GM18502 (cell line): ENCODE measurements at regions not wholly inside any gene's neighbourhood (a gene's known extent, or its start where the extent isn't known, plus 50 kb on each side); places are given as distances from the start of the nearest gene placed in this dataset.

Source experiments
- ATAC-seq: cut with Tn5 transposase; IDR thresholded peaks from one replicate; pipeline ENCODE4 v1.9.1; 2021; ENCODE audit warnings: mild to moderate bottlenecking; ENCODE audit not compliant: unreplicated experiment, poor library complexity

DNA sequence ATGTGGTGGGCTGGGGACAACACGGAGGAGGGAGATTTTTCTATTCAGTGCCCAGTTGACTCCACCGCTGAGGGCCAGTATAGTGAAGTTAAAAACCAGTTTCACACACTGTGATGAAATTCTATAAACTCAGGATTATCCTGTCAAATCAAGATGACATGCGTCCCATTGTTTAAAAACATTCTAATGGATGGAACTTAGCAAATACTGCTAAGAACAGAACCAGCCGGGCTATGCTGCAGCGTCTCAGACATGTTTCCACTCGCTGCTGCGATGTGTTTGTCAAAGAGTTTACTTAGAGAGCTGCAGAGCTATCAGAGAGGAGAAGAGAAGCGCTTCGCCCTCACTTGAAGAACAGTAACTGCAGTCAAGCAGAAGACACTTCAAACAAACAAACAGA lies 212.6 kb upstream of the FOXQ1 start:
- ATAC-seq = no peak

DNA sequence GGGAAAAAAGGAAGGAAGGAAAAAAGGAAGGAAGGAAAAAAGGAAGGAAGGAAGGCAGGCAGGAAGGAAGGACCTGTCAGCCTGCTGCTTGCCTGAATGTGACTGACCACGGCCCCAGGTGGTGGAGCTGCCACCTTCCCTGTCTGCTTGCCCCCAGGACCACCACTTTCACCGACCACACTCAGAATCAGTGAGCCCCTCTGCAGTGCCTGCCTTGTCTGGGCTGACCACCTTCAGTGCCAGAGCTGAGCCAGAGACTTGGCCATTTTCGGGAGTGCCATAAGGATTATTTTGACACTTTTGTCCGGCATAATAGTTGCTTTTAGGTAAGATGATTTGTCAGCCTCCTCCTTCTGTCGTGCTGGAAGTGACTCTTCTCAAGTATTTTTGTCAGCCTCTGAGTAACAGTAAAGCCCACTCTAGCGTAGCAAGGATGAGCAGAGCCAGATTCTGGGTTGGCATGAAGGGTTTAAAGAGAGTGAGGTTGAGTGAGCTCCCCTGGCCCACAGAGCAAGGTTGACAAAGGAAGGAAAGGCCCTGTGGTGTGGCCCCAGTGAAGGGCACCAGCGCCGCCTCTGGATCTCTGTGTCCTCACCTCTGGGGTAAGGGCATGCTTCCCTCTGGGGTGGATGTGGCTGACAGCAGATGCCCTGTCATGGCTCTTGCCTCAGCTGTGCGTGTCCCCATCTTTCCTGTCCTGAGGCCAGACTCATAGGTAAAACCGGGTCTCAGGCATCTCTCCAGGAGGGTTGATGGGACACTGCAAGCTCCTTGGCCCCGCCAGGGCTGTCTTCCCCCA lies 214.7 kb upstream of the FOXQ1 start:
- no peak for ATAC-seq

DNA sequence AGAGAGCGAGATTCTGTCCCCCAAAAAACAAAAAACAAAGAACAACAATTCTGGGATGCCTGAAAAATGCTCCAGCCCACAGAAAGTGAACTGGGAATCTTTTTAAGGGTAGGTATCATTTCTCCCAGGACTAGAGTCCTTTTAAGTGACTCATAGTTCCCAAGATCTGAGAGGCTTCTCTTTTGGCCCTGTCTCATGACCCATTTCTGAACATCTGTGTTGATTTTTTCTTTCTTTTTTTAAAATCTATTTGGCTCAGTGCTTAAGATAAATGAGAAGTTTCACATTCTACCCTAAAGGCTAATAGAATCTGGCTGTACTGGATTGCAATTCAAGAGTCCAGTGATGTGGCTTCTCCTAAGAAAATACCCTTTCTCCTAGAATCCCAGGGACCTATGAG lies 217.6 kb upstream of the FOXQ1 start:
- no peak for ATAC-seq

DNA sequence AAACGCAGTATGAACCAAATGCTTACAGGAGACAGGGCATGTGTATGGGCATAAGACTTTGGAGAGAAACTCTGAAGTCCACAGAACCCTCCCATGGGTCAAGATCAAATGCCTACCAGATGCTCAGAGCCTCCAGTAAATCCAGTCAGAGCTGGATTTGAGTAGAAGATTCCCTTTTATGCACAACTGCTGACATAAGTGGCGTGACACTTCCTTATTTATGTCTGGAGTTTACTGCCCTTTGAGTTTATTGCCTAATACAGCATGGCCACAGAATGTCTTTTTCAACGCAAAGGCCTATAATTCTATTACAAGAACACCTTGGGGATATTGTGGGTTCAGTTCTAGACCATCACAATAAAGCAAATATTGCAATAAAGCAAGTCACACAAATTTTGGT lies 220.0 kb upstream of the FOXQ1 start:
- no peak for ATAC-seq

DNA sequence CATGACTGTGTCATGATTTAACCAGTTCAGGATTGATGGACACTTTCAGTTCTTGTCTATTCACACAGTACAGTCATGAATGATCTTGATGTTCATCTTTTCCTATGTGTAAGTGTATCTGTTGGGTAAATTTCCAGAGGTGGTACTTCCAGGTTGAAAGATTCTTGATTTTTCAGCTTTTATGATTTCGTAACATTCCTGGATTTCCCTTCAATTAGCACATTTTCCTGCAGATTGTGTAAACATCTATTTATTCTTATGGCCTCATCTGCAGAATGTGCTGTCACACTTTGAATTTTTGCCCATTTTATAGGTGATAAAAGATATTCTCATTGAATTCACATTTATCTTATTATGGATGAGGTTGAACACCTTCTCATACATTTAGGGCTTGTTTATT lies 222.0 kb upstream of the FOXQ1 start:
- ATAC-seq = no peak

DNA sequence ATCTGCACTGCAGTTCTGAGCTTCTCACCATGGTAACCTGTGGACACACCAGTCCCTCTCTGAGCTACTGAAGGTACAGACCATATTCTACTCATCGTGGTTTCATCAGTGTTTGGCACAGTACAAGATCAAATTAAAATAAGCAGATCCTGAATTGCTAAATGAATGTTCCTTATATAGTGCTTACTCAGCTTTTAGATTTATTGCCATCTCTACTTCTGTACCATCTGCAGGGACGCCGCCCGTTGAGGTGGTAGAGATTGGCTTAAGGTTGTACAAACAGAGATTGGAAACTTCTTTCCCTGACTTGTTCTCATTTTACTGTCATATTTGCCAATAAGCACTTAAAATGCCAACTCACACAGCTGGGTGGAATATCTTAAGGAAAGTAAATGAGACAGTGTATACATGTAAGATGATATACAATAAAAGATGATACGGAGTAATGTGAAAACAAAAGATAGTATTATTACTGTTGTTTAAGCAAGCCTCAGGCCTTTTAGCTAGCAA lies 223.4 kb upstream of the FOXQ1 start:
- ATAC-seq = no peak

DNA sequence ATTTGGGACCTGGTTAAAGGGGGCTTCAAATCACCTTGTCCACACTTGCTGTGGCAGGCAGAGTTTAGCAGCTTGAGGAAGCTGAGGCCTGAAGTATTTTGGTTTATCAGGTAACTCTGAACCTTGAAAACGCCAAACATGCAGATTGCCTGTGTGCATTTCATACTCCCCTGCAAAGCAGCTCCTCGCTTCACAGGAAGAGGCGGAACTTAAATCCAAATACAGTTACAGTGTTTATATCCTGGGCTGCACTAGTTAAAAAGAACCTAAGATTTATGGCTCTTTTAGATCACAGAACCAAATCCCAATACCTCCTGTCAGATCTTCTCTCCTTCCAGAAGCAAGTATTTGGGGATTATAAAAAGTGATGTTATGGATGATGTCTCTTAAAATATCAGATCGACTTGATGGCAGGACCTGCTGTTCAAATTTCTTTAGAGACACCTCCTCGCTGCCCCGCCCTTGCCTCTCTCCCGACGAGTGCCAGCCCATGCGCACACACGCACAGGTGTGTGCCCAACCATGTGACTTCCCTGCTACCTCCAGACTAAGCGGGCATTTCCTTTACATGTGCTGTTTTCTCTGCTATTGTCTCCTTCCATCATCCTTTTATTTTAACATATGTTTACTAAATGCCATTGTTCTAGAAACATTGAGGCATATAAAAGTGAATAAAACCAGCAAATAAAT lies 224.6 kb upstream of the FOXQ1 start:
- ATAC-seq = no peak

DNA sequence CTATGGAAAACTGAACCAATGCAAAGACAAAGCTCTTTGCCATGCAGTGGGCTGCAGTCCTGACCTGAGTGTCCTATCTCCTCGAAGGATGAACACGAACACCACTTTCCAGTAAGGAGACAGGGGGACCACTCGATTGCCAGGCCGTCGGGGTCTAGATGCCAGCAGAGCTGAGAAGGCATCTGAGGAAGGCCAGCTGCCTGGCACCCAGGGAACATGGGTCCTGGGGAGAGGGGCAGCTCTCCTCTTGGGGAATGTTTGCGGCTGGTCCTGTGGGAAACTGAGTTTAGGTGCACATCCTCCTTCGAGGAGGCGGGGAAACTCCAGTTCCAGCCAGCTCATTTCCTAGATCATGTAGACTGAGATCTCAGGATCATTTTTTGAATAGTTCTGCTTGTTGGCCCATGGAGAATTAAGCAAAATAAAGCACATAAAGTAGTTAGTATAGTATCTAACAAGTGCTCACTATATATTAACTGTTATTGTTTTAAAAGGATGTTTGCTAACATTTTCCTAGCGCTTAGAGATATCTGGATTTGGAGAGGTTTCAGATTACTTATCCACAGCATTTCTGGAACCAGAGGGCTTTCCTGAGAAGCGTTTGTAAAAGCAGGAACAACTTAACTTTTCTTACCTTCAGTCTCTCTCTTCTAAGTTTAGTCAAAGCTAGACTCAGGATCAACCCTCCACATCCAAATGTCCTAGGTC lies 225.3 kb upstream of the FOXQ1 start:
- ATAC-seq = no peak

DNA sequence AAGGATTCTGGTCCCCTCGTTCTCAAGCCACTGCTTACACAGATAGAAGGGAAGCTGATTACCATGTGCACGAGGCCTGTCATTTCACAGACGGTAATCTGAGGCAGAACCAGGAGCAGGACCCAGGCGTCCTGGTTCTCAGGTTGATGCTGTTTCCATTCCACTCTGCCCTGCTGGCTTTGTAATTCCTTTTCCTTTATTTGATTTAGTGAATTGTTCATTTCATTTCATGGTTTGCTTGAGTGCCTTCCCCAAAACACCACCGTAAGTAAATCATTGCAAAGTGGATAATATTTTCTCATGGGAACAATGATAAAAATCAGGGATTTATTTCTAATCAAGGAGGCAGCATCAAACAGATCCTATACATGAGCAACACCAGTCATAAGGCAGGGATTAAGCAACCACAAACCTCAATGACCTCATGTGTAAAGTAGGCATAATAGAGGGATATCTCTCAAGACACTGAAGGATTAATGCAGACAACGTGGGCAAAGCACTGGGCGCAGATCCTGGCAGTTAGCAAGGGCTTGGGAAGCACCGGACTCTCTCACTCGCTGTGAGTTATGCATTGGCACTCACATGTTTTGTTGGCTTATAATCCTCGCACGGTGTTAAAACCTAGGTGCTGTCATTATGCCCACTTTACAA lies 229.5 kb upstream of the FOXQ1 start:
- ATAC-seq = no peak

DNA sequence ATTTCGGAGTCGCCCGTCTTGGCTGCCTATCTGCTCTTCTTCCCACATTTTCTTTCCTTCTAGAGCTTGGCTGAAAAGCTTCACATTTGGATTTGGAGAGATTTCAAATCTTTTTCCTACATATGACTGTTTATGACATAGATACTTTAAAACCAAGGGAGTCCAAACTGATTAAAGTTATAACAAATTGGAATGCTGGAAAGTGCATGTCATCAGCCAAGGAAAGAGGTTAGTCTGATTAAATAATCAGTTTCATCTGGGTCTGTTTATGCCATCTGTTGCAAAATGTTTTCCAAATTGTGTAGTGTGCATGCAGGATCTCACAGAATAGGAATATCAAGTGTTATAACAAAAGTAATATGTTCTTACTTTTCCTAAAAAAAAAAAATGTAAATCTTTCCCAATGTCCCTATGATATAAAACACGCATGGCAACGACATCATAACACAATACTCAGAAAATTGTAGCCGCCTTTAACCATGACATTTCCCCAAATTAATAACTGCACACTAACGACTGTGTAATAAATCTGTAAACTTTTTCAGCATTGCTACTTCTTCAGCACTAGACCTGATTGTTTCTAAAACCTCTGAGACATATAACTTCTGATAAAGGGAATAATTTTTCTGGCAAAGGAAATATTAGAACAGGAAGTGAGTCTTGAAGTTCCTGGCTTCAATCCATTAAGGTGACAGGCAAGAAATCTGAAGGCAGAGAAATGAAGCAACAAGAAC lies 230.2 kb upstream of the FOXQ1 start:
- ATAC-seq = no peak

DNA sequence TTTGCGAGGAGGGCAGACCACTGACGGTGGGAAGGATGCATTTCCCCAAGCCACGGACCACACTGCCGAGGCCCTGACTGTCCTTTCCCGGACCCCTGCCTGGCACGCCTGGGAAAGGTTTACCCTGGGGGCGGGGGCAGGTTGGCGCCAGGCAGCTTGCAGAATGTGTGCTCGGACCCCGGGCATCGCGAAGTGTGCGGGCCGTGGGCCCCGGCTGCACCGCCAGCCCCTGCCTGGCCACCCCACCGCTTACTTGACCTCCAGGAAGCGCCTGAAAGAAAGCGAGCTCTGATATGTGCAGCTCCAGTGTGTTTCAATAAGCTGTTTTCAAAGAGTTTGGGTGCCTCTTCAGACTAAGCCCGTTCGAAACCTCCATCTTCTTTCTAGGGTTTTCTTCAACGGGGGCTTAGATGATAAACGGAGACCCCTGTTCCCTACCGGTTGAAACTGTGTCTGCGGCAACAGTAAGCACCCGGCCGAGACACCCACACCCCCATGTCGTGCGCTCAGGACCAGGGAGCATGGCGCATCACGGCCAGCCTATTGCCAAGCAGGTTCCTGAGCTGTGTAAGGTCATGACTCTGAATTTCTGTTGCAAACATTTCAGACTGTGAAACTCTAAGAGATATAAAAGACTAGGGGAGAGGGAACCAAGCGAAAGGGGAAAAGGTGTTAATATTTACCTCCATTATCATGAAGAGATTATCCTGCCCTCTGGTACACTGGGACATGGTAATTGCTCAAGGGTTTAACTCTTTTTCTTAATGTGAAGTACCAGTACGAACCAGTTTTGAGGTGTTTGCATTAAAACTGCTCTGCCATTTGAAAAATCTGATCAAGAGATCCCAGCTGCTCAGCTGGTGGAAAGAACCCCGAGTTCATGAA lies 231.2 kb upstream of the FOXQ1 start:
- no peak for ATAC-seq

DNA sequence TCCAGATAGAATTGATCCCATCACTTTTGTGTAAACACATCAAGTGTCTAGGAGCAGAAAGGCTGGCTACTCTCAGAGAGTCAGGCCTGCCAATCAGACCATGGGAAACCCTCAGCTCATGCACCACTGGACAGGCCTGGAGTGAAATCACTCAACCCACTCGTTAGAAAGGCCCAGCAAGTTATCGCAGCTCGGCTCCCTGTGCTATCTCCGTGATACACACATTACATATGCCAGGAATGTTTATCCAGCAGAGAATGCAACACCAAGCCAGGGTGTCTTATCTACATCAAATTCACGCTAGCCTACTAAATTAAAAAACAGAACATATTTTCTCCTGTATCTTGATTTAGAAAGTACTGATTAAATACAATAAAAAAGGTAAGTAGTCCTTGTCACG lies 232.4 kb upstream of the FOXQ1 start:
- ATAC-seq = no peak

DNA sequence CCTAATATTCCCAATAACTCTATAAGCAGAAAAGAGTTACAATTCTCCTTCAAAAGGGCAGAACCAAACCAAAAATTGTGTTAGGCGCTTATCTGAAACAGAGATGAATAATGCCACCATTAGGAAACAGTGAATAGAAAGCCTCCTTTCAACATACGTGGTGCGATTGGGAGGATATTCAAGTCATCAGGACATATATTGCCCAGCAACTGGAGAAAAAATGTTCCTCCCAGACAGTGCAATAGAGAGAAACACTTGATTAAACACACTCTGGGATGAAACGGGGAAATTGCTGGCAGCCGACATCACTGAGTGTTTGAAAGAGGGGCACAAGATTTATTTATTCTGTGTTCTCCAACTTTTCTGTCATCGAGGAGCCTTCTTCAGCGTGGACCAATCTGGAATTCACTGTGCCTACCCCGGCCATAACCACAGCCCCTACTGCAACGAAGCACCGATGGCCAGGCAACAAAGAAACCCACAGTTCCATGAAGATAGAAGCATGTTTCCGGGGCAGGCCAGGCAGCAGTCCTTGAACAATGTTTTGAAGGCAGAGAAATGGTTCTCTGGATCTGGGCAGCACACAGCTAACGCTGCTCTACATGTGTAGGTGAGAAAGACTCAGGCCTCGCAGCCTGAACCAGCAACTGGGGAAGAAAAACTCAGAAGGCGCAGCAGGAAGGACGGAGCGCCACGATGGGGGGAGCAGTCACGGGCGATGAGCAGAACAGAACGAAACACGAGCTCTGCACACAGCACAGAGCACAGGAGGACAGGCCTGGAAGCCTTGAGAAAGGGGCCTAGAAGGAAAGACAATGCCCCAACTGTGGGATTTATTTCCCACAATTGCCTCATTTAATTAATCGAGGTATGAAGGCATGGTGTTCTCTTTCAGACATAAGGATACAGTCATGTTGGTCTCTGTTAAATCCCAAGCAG lies 234.2 kb upstream of the FOXQ1 start:
- no peak for ATAC-seq

DNA sequence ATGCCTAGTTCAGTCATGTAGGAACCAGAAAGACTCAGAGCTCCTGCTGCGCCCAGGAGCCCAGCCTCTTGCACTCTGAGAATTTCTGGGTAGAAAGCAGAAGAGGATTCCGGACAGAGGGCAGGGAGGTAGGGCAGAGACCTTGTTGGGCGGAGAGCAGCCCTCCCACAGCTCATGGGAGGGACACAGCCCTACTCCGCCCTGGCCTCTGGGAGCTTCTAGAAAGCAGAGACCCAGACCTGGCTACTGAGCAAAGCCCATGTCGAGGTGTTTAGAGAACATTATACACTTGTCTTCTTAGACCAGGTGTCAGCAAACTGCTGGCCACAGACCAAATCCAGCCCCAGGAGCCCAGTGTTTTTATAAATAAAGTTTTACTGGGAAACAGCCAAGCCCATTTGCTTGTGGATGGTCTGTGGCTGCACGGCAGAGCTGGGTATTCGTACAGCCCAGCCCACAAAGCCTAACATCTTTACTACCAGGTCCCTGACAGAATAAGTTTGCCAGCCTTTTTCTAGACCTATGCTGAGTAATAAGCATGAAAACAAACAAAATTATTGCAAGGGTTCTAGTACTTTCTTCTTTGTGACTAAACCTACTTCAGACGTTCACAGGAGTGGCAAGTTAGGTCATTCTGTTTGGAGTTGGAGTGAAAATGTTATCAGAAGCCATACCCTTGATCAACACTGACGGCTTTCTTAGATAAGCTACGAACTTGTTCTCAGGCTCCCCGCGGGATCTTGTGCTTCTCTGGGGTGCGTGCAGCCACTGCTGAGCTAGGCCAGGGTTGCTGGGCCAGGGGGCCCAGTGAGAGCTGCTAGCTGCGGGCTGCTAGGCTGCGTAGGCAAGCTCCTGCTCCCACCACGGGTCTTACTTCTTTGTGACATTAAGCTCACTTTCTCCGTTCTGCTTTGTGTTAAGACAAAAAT lies 235.1 kb upstream of the FOXQ1 start:
- no peak for ATAC-seq

DNA sequence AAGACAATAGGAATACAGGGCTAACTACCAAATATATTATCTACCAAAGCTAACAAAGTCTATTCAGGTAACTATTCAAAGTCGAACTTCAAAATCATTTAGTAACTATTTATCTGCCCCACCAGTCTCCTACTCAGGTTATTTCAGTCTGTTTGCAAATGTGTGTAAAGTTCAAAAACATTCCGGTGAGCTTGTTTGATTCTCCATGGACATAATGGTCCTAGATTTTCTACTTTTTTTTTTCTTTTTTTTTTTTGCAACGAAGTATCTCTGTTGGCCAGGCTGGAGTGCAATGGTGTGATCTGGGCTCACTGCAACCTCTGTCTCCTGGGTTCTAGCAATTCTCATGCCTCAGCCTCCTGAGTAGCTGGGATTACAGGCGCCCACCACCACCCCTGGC lies 236.0 kb upstream of the FOXQ1 start:
- ATAC-seq = no peak

DNA sequence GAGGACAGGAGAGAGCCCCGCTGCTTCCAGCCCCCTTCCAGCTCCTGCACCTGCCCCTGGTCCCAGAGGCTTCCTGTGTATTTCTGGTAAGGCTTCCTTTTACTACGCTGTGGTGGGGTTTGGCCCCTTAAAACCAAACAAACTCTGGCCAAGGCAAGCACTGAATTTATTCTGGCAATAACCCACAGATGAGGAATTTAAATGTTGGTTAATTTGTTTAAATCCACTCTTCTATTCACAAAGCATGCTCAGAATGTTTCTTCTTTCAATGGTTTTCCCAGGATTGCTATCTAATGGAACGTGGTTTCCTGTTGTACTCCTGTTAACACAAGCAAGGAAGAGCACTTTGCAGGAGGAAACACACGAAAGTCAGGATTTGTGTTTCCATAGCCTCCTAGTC lies 236.5 kb upstream of the FOXQ1 start:
- no peak for ATAC-seq

DNA sequence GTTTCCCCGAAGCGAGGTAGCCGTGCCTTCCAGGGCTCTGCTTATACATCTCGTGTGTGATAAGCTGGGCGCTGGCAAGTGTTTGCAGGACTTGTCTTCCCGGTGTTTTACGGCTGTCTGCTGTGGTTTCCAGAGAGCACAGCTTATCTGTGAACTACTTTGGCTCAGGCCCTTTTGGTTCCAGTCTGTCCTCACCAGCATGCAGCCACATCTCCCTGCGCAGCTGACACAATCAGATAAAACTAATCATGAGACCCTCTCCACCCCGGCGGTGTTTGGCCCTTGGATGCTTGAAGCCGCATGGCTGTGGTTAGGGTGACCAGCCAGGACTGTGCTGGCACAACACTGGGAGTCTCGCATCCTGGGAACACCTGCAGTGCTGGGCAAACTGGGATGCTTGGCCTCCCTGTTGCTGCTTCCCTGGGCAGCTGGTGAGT lies 241.8 kb upstream of the FOXQ1 start:
- no peak for ATAC-seq
